ENCODE measurements at regions not wholly inside any gene's neighbourhood (a gene's known extent, or its start where the extent isn't known, plus 50 kb on each side); places are given as distances from the start of the nearest gene placed in this dataset.

DNA sequence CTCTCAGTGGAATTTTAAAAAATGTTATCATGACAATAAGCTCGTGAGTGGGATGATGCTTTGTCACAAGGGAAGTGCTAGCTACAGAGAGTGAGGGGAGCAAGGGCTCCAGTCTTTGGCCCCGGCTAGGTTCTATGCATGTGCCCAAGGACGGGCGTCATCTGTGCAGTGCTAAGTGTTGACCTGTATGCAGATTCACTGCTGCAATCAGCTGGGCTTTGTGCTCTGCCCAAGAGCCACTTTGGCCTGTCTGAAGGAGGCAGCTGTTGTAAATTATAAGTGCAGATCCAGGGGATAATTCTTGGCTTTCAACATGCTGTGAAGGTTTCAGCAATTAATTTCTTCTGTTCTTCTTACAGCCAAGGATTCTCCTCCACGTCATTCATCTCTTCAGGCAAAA is 268.6 kb downstream of the PSAT1 start:
- DNase-seq (ENCODE audit: low spot score): no peak

GRCh38 chr9:78566521-78566920 is 269.6 kb downstream of the PSAT1 start:
- no peak for DNase-seq (ENCODE audit: low spot score)

DNA sequence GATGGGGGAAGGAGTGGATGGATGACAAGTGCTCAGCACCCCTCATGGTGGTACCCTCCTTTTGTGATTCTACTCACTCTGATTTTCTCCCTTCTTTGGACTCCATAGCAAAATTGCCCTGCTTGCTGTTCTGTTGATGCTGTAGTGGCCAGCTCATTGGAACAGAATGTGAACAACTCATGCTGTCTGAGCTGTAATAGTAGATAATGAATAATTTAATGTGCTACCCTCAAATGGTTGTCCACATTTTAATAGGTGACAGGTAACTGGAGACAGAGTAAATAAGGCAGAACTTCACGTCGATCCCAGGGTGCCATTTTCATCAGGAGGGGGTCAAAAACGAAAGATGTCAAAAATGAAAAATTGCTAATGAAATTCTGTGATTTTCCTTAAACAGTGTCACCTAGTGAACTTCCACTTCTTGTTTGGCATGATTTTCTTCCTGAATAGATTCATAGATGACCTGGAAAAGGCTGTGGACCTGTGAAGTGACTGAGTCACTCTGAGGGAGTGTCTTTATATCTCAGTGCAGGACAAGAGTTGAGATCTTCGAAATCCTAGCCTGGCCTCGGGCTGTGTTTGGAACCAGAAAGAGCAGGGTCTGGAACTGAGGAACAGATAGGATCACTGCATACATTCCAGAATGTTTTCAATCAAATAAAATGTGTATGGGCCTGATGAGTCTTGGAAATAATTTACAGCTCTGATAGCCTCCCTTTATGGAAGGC is 270.2 kb downstream of the PSAT1 start:
- no peak for DNase-seq (ENCODE audit: low spot score)

GRCh38 chr9:78567693-78568092 is 270.8 kb downstream of the PSAT1 start:
- no peak for DNase-seq (ENCODE audit: low spot score)

DNA sequence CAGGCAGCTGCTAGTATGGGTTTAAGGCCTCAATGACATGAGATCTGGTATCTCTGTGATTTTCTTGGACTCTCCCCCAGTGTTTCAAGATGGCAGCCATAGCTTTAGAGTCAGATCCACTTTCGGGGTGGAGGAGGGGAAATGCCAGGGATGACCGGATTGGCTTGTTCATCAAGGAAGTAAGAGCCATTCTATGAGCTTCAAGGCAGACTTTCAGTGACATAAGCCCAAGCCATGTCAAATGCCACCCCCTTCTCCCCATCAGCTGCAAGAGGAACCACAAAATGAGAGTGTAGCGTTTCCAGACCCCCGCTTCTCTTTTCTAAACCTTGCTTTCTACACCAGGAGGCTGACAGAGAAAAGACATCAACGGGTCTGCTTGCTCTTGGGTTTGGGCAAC is 271.8 kb downstream of the PSAT1 start:
- DNase-seq (ENCODE audit: low spot score): no peak

DNA sequence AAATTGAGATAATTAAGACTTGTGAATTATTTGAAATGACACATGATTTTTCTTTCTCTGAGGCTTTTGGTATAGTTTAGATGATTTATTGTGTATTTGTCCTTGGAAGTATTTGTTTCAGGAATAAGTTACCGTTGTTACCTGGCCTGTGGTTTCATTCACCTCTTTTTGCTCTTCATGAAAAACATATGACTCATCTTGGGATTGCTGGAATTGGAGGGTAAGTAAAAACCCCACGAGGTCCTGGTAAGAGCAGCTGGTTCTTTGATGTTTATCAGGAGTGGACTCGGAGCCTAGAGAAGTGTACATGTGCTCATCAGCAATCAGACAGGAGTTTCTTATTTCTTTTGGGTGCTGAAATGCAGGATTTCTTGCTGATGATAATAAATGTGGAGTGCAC is 275.3 kb downstream of the PSAT1 start:
- no peak for DNase-seq (ENCODE audit: low spot score)

- DNase-seq (ENCODE audit: low spot score): no peak
Observed at GRCh38 chr9:78573205-78573604, 276.3 kb downstream of the PSAT1 start.

GRCh38 chr9:78573669-78574068 is 276.7 kb downstream of the PSAT1 start:
- DNase-seq (ENCODE audit: low spot score): no peak

GRCh38 chr9:78574354-78575045 is 277.6 kb downstream of the PSAT1 start:
- DNase-seq (ENCODE audit: low spot score): no peak

DNA sequence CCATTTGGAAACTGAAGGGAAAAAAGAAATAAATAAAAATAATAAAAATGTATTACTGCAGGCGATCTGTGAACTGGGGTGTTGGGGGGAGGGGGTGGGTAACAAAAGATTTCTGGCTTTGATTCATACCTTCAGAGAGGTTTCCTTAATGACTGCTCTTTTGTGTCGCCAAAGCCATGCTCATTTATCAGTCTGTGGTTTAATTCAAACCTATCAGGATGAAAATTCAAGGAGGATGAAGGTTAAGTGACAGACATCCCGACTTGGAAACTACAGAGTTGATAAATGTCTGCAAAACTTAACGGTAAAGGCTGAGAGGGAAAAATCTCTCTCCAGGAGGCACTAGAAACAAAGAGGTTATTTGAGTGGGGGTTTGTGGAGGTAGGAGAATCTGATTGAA is 278.2 kb downstream of the PSAT1 start:
- DNase-seq (ENCODE audit: low spot score): no peak

GRCh38 chr9:78575771-78576170 is 278.8 kb downstream of the PSAT1 start:
- DNase-seq (ENCODE audit: low spot score): no peak

DNA sequence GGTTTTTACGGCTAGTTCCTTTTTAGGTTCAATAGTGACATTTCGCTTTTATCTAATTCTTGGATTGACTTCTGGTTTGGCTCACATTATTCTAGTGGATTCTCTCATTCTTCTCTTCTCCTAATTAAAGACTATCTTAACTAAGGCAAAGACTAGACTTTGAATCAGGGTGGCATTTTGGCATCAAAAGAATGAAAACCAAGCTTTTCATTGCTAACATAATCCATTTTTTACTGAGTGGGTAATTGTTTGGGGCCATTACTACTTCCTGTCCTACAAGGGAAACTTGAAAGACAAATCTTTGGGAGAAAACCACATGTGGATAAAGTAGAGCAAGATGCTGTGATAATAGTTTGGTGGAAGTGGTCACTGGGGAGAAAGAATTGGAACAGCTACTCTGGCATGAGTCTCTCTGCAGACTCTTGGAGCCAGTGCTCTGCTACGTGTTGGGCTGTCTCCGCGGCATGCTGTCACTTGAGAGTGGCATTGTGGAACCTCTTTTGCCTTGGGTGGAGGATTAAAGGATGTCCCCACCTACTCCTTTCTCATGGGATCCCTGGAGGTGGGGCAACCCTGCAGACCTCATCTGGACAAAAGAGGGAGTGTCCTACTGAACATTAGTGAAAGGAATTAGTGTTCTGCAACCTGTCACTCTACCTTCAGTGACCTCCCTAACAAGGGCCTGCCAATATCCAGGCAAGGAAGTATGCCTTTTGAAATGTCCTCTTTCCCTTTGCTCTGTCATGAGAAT is 280.4 kb downstream of the PSAT1 start:
- no peak for DNase-seq (ENCODE audit: low spot score)

GRCh38 chr9:78578072-78578471 is 281.1 kb downstream of the PSAT1 start:
- no peak for DNase-seq (ENCODE audit: low spot score)

GRCh38 chr9:78582821-78583220 is 285.9 kb downstream of the PSAT1 start:
- DNase-seq (ENCODE audit: low spot score): no peak

- no peak for DNase-seq (ENCODE audit: low spot score)
Observed at GRCh38 chr9:78584589-78584988, 287.7 kb downstream of the PSAT1 start.

DNA sequence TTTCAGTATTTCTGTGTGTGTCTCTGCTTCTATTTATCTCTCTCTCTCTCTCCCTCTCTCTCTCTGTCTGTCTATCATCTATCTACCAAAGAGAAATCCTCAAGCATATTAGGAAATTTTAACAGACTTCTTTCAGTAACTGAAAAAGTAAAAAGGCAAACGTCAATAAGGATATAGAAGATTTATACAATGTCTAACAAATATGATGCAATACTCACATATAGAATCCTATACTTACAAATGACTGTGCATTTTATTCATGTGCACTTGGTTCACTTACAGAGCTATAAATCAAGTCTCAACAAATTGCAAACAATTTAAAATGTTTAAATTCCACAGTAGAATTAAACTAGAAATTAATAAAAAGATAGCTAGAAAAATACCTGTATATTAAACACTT is 289.0 kb downstream of the PSAT1 start:
- DNase-seq (ENCODE audit: low spot score): no peak

DNA sequence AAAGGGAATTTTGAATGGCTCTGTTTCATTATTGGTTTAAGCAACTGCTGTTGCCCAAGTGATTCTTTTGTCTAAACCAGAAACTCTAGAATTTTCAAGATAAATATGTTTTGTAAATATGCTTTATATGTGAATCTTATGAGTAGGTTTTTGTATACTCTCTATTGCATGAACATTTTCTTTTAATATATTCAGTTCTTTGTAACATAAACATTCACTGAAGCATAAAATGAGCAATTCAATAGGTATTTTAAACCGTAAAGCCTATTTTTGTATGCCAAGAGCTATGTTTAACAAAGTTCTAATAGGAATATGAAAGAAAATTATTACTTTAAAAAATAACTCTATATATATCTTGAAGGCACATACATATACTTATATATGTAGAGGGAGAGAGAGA is 293.1 kb downstream of the PSAT1 start:
- DNase-seq (ENCODE audit: low spot score): no peak

DNA sequence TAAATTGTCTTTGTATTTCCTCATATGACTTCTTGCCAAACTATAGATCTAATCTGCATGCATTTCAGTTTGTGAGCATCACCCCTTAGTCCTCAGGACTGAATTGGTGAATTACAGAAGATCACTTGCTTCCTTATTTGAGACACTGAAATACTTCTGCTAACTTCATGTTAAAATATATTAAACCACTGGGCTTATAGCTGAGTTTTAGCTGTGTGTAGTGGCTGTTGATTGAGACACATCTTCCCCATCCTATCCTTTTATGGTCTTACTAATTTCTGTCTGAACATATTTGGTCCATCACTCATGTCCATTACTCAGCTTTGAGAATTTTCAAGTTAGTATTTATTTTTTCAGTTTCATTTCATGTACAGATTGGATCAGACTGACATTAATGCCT is 295.9 kb downstream of the PSAT1 start:
- no peak for DNase-seq (ENCODE audit: low spot score)

- no peak for DNase-seq (ENCODE audit: low spot score)
Observed at GRCh38 chr9:78595200-78595945, 298.4 kb downstream of the PSAT1 start.

DNA sequence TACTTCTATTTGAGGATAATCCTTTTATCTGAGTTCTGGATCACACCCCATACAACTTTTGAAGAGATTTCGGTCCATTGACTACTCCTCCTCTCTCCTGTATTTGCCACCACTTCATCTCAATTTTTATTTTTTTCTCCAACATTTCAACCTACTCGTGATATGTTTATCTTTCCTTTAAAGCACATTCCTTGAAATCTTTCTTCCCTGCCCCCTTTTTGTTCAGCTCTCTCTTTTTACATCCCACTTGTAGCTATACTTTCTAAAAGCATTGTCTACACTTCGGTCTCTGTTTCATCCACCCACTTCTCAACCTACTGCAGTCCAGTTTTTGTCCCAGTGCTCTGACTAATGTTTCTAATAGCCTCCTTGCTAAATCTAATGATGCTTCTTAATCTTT is 299.4 kb downstream of the PSAT1 start:
- DNase-seq (ENCODE audit: low spot score): no peak

DNA sequence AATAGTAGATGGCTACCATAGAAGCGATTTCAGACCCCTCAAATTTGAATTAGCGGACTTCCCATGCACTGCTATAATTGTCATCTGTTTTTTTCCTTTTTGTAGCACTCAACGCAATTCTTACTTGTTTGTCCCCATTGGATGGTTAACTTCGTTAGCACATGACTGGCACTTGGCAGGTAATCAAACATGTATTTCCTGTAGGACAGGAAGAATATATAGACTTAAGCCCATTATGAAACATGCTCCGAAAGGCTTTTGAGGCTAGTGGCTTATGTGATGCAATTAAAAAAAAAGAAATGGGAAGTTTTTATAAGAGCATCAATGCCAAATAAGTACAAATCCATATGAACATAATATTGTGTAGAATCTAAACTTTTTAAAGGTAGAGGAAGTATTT is 301.2 kb downstream of the PSAT1 start:
- DNase-seq (ENCODE audit: low spot score): no peak

DNA sequence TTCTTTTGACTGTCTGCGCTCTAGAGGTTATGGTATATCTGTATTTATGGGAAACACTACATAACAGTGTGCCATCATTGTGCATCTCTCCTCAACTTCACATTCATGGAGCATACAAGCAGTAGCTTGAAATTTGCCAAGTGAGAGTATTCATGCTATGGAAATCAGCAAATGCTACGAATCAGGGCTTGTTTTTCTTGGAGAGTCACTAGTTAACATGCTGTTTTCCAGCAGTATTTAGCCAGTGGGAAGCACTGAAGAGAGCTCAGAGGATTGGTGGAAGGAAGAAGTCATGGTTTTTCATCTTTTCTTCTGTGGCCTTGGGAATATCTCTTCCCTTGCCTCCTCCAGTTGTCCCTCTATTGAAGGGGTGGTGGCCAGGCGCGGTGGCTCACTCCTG is 303.0 kb downstream of the PSAT1 start:
- DNase-seq (ENCODE audit: low spot score): no peak

Measured in CD4-positive, alpha-beta T cell treated with Interleukin-6 at 100 ng/mL for 8 hours (primary cell).